IPS-20b (cell line): ENCODE measurements at regions not wholly inside any gene's neighbourhood (a gene's known extent, or its start where the extent isn't known, plus 50 kb on each side); places are given as distances from the start of the nearest gene placed in this dataset.

Experiments
- H3K27ac ChIP-seq: one replicate; pipeline ENCODE4 v1.5.1; 2013; ENCODE audit warnings: low read length
- H3K27me3 ChIP-seq: 2 replicates; pipeline ENCODE4 v1.6.1; 2013; ENCODE audit warnings: mild to moderate bottlenecking, low read length, inconsistent platforms; ENCODE audit not compliant: insufficient read depth
- H3K36me3 ChIP-seq: 2 replicates; pipeline ENCODE4 v1.6.1; 2013; ENCODE audit warnings: low read depth, mild to moderate bottlenecking, inconsistent platforms, low read length, moderate library complexity; ENCODE audit not compliant: insufficient read depth
- H3K4me1 ChIP-seq: 2 replicates; pipeline ENCODE4 v1.6.1; 2013; ENCODE audit warnings: mild to moderate bottlenecking, control low read depth, inconsistent platforms, low read length, moderate library complexity; ENCODE audit not compliant: insufficient read depth
- H3K4me3 ChIP-seq: 2 replicates; pipeline ENCODE4 v1.5.1; 2013; ENCODE audit warnings: mild to moderate bottlenecking, low read length, inconsistent platforms
- H3K9ac ChIP-seq: 2 replicates; pipeline ENCODE4 v1.6.1; 2013; ENCODE audit warnings: low read depth, mild to moderate bottlenecking, inconsistent platforms, low read length, moderate library complexity
- H3K9me3 ChIP-seq: 2 replicates; pipeline ENCODE4 v1.6.1; 2013; ENCODE audit warnings: mild to moderate bottlenecking, low read depth, low read length, inconsistent platforms; ENCODE audit not compliant: insufficient read depth

DNA sequence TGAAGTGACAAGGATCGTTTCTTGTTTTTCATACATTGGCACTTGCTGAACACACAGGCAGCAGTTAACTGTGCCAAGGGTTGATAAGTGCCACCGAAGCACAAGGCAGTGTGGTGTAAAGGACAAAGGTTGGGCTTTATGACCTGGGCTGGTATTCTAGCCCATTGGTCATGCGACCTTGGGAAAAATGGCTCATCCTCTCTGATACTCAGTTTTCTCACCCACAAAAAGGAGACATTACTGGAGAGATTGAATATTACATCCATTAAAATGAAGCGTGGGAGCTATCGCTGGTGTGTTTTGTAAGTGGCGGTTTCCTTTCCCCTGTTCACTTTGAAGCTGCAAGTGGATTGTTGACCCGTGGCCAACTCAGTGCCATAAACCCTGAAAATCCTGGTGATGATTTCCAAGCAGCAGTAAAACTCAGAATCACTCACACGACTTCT is 216.9 kb downstream of the HAPSTR1 start:
- Histone ChIP-seq H3K27me3 (no peaks in the 10 kb centered on the region), H3K4me1 (peaks cover 4% of the 10 kb centered on the region; the same call in 1 of the 2 replicates), H3K9me3 (no peaks in the 10 kb centered on the region), H3K36me3 (no peaks in the 10 kb centered on the region), H3K9ac (no peak overlapping the region), H3K4me3 (no peak overlapping the region), H3K27ac (no peak overlapping the region)

GRCh38 chr16:9308850-9309249 is 217.4 kb downstream of the HAPSTR1 start:
- H3K4me3 ChIP-seq = no peak overlapping the region
- H3K4me1 ChIP-seq = peaks cover 4% of the 10 kb centered on the region; the same call in 1 of the 2 replicates
- H3K9ac ChIP-seq = no peak overlapping the region
- no peak overlapping the region for H3K27ac ChIP-seq
- H3K36me3 ChIP-seq = no peaks in the 10 kb centered on the region
- no peaks in the 10 kb centered on the region for H3K9me3 ChIP-seq
- no peaks in the 10 kb centered on the region for H3K27me3 ChIP-seq

- peaks cover 4% of the 10 kb centered on the region; the same call in 1 of the 2 replicates for H3K4me1 ChIP-seq
- H3K9me3 ChIP-seq = no peaks in the 10 kb centered on the region
- H3K36me3 ChIP-seq = no peaks in the 10 kb centered on the region
- H3K9ac ChIP-seq = no peak overlapping the region
- no peaks in the 10 kb centered on the region for H3K27me3 ChIP-seq
- H3K27ac ChIP-seq = no peak overlapping the region
- H3K4me3 ChIP-seq = no peak overlapping the region
These were observed 218.4 kb downstream of the HAPSTR1 start for GRCh38 chr16:9309844-9310243.

DNA sequence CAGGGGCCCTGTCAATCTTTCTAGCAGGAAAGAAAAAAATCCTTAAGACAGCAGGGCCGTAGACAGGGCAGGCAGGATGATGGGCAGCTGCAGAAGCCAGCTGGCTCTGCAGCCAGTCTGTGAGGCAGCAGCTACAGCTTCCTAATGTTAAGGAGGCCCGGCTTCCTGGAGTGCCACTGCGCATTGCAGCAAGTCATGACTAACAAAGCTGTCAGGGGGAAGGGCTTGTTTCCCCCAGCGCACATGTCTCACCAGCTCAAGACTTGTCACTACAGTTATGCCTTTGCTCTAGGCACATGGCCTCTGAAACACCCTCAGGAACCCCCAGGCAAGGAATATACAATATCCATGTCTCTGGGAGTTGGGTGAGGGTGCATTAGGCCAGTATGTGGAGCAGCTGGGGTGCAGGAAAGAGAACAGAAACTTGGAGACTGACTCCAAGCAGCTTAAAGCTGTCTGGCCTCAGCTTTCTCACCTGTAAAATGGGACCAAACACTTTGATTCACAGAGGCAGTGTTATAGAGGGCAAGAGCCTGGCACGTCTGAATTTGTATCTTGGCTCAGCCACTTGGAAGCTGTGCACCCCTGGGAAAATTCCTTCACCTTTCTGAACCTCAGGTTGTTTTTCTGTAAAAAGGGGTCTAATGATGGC is 220.0 kb downstream of the HAPSTR1 start:
- Histone ChIP-seq H3K4me3 (no peak overlapping the region), H3K9ac (no peak overlapping the region), H3K4me1 (peaks cover 4% of the 10 kb centered on the region; the same call in 1 of the 2 replicates), H3K27ac (no peak overlapping the region), H3K36me3 (no peaks in the 10 kb centered on the region), H3K9me3 (no peaks in the 10 kb centered on the region), H3K27me3 (no peaks in the 10 kb centered on the region)

GRCh38 chr16:9316008-9316407 is 224.6 kb downstream of the HAPSTR1 start:
- H3K4me3 ChIP-seq = no peak overlapping the region
- no peaks in the 10 kb centered on the region for H3K9me3 ChIP-seq
- no peak overlapping the region for H3K9ac ChIP-seq
- H3K27me3 ChIP-seq = no peaks in the 10 kb centered on the region
- H3K4me1 ChIP-seq = peaks cover 3% of the 10 kb centered on the region; the same call in 1 of the 2 replicates
- no peaks in the 10 kb centered on the region for H3K36me3 ChIP-seq
- no peak overlapping the region for H3K27ac ChIP-seq

DNA sequence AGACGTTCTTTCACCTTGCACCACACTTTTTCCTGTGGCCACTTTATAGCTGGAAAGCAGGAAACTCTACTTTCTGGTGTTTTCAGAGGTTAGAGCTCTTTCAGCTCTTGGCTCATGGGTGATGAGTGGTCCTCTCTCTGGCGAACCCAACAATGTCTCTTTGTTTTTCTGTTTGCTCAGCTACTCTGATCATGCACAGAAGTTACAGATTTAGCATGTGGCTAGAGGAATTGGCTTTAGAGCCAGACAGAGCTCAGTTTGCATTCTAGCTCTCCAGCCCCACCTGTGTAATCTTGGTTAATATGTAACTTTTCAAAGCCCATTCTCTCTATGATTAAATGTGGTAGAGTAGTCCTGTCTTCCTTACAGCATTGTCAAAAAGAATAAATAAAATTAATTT is 225.2 kb downstream of the HAPSTR1 start:
- H3K4me3 ChIP-seq = no peak overlapping the region
- no peaks in the 10 kb centered on the region for H3K36me3 ChIP-seq
- H3K9me3 ChIP-seq = no peaks in the 10 kb centered on the region
- no peaks in the 10 kb centered on the region for H3K27me3 ChIP-seq
- no peak overlapping the region for H3K9ac ChIP-seq
- H3K27ac ChIP-seq = no peak overlapping the region
- H3K4me1 ChIP-seq = no peaks in the 10 kb centered on the region

DNA sequence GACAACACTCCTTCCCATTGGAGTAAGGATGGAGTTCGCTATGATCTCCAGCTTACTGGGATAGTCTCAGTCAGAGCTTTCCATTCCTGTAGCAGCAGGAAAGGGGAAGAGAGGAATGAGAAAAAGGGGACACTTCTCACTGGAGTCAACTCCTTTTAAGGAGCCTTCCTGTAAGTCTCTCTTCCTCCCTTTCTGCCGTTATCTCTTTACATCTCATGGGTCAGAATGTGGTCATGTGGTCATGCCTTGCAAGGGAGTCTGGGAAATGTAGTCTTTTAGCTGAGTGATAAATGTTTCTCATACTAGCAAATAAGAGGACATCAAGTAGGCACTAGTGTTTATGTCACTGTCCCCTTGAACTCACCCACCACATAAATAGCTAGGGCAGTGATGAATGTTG is 227.3 kb downstream of the HAPSTR1 start:
- peaks cover 10% of the 10 kb centered on the region for H3K4me1 ChIP-seq
- H3K27ac ChIP-seq = no peak overlapping the region
- H3K9me3 ChIP-seq = no peaks in the 10 kb centered on the region
- no peak overlapping the region for H3K4me3 ChIP-seq
- H3K36me3 ChIP-seq = no peaks in the 10 kb centered on the region
- no peak overlapping the region for H3K9ac ChIP-seq
- no peaks in the 10 kb centered on the region for H3K27me3 ChIP-seq

- Histone ChIP-seq H3K9me3 (no peaks in the 10 kb centered on the region), H3K4me3 (no peak overlapping the region), H3K4me1 (peaks cover 10% of the 10 kb centered on the region), H3K27ac (no peak overlapping the region), H3K27me3 (no peaks in the 10 kb centered on the region), H3K36me3 (no peaks in the 10 kb centered on the region), H3K9ac (no peak overlapping the region)
These were observed 231.3 kb downstream of the HAPSTR1 start for GRCh38 chr16:9322769-9323168.

- H3K27me3 ChIP-seq = no peaks in the 10 kb centered on the region
- H3K4me1 ChIP-seq = peaks cover 10% of the 10 kb centered on the region
These were observed 231.7 kb downstream of the HAPSTR1 start for GRCh38 chr16:9323170-9323569.

GRCh38 chr16:9327253-9327652 is 235.8 kb downstream of the HAPSTR1 start:
- Histone ChIP-seq H3K9ac (no peak overlapping the region), H3K27ac (no peak overlapping the region), H3K9me3 (no peaks in the 10 kb centered on the region), H3K4me1 (peaks cover 8% of the 10 kb centered on the region), H3K4me3 (no peak overlapping the region), H3K27me3 (no peaks in the 10 kb centered on the region), H3K36me3 (no peaks in the 10 kb centered on the region)

More at GRCh38 chr16:9323170-9323569, 231.7 kb downstream of the HAPSTR1 start:
- H3K9ac ChIP-seq = no peak overlapping the region
- H3K36me3 ChIP-seq = no peaks in the 10 kb centered on the region
- H3K27ac ChIP-seq = no peak overlapping the region
- no peaks in the 10 kb centered on the region for H3K9me3 ChIP-seq
- no peak overlapping the region for H3K4me3 ChIP-seq

- no peaks in the 10 kb centered on the region for H3K9me3 ChIP-seq
- no peak overlapping the region for H3K4me3 ChIP-seq
- no peaks in the 10 kb centered on the region for H3K27me3 ChIP-seq
- H3K36me3 ChIP-seq = no peaks in the 10 kb centered on the region
- peaks cover 3% of the 10 kb centered on the region; the same call in 1 of the 2 replicates for H3K4me1 ChIP-seq
- no peak overlapping the region for H3K9ac ChIP-seq
- H3K27ac ChIP-seq = no peak overlapping the region
These were observed 237.0 kb downstream of the HAPSTR1 start for GRCh38 chr16:9328411-9328810.

- no peaks in the 10 kb centered on the region for H3K4me1 ChIP-seq
- no peaks in the 10 kb centered on the region for H3K36me3 ChIP-seq
- no peaks in the 10 kb centered on the region for H3K9me3 ChIP-seq
- no peak overlapping the region for H3K27ac ChIP-seq
- no peaks in the 10 kb centered on the region for H3K27me3 ChIP-seq
- no peak overlapping the region for H3K9ac ChIP-seq
- no peak overlapping the region for H3K4me3 ChIP-seq
These were observed 238.7 kb downstream of the HAPSTR1 start for GRCh38 chr16:9330095-9330494.
